ENCODE measurements at regions not wholly inside any gene's neighbourhood (a gene's known extent, or its start where the extent isn't known, plus 50 kb on each side); places are given as distances from the start of the nearest gene placed in this dataset.

DNA sequence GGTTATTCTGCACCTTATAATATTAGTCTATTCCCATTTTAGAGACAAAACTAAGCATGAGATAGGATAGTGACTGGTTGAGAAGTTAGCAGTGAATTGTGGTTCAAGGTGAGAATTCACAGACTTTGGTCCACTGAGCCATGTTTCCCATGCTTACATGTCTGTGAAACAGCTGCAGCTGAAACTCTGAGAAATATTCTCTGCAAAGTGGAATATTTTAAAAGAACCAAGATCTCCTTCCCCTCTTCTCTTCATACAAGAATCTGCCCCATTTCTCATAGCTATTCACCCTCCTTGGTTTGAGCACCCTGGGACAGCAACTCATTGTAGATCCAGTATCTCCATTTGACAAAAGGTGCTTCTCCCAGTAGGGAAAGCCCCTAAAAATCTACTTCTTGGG lies 70.2 kb upstream of the TMEM170B start:
- no peaks in the 10 kb centered on the region for H3F3A ChIP-seq (ENCODE audit: insufficient read depth, low read length)
- H3K79me2 ChIP-seq (ENCODE audit: insufficient read depth, low read length), result no peaks in the 10 kb centered on the region
- no peaks in the 10 kb centered on the region for H3K9me3 ChIP-seq (ENCODE audit: low read length)
- H3K9ac ChIP-seq (ENCODE audit: low read length), result no peak overlapping the region
- TF ChIP-seq, protein P1, sequence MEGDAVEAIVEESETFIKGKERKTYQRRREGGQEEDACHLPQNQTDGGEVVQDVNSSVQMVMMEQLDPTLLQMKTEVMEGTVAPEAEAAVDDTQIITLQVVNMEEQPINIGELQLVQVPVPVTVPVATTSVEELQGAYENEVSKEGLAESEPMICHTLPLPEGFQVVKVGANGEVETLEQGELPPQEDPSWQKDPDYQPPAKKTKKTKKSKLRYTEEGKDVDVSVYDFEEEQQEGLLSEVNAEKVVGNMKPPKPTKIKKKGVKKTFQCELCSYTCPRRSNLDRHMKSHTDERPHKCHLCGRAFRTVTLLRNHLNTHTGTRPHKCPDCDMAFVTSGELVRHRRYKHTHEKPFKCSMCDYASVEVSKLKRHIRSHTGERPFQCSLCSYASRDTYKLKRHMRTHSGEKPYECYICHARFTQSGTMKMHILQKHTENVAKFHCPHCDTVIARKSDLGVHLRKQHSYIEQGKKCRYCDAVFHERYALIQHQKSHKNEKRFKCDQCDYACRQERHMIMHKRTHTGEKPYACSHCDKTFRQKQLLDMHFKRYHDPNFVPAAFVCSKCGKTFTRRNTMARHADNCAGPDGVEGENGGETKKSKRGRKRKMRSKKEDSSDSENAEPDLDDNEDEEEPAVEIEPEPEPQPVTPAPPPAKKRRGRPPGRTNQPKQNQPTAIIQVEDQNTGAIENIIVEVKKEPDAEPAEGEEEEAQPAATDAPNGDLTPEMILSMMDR (IDR thresholded peaks at IDR 0.05; ENCODE audit: low read length), result no peak
- TF ChIP-seq EZH2 (IDR thresholded peaks at IDR 0.05; ENCODE audit: borderline replicate concordance, low read length), result no peak
- H3K4me3 ChIP-seq (ENCODE audit: low read depth, low read length, poor library complexity, severe bottlenecking), result no peak overlapping the region
- no peaks in the 10 kb centered on the region for H3K9me2 ChIP-seq (ENCODE audit: low read depth, low read length)
- H2AFZ ChIP-seq (ENCODE audit: low read length), result no peak overlapping the region
- H3K27ac ChIP-seq (ENCODE audit: low read depth, low read length, poor library complexity, severe bottlenecking), result no peak overlapping the region
- H3K36me3 ChIP-seq (ENCODE audit: insufficient read depth, low read length), result no peaks in the 10 kb centered on the region
- H4K20me1 ChIP-seq (ENCODE audit: insufficient read depth, low read length), result no peaks in the 10 kb centered on the region
- H3K27me3 ChIP-seq (ENCODE audit: insufficient read depth, low read length), result no peaks in the 10 kb centered on the region
- H3K4me1 ChIP-seq (ENCODE audit: insufficient read depth, low read length, severe bottlenecking), result no peaks in the 10 kb centered on the region
- H3K4me2 ChIP-seq (ENCODE audit: low read length), result no peak overlapping the region

DNA sequence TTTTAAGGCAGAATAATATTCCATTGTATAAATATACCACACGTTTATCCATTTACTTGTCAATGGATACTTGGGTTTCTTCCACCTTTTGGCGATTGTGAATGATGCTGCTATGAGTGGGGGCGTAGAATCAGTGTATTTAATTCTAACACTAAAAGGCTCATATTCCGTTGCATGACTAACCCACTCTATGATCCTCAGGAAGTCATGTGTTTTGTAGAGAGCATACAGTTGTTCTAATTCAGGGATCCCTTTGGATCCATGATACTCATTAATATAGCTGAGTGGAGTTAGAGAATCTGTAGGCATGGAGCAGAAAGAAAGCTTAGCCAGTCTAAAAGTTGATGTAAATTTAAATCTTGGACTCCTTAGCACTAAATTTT lies 74.2 kb upstream of the TMEM170B start:
- Histone ChIP-seq H3K9me3 (ENCODE audit: low read length) (no peaks in the 10 kb centered on the region), H2AFZ (ENCODE audit: low read length) (no peak overlapping the region), H3K9me2 (ENCODE audit: low read depth, low read length) (no peaks in the 10 kb centered on the region), H3K79me2 (ENCODE audit: insufficient read depth, low read length) (no peaks in the 10 kb centered on the region), H3K36me3 (ENCODE audit: insufficient read depth, low read length) (no peaks in the 10 kb centered on the region), H3K27ac (ENCODE audit: low read depth, low read length, poor library complexity, severe bottlenecking) (no peak overlapping the region), H3K4me3 (ENCODE audit: low read depth, low read length, poor library complexity, severe bottlenecking) (no peak overlapping the region), H3F3A (ENCODE audit: insufficient read depth, low read length) (no peaks in the 10 kb centered on the region), H4K20me1 (ENCODE audit: insufficient read depth, low read length) (no peaks in the 10 kb centered on the region), H3K4me1 (ENCODE audit: insufficient read depth, low read length, severe bottlenecking) (peaks cover 39% of the 10 kb centered on the region), H3K9ac (ENCODE audit: low read length) (no peak overlapping the region), H3K27me3 (ENCODE audit: insufficient read depth, low read length) (no peaks in the 10 kb centered on the region), H3K4me2 (ENCODE audit: low read length) (no peak overlapping the region)
- TF ChIP-seq, protein P1 (IDR thresholded peaks at IDR 0.05; ENCODE audit: low read length), result no peak

DNA sequence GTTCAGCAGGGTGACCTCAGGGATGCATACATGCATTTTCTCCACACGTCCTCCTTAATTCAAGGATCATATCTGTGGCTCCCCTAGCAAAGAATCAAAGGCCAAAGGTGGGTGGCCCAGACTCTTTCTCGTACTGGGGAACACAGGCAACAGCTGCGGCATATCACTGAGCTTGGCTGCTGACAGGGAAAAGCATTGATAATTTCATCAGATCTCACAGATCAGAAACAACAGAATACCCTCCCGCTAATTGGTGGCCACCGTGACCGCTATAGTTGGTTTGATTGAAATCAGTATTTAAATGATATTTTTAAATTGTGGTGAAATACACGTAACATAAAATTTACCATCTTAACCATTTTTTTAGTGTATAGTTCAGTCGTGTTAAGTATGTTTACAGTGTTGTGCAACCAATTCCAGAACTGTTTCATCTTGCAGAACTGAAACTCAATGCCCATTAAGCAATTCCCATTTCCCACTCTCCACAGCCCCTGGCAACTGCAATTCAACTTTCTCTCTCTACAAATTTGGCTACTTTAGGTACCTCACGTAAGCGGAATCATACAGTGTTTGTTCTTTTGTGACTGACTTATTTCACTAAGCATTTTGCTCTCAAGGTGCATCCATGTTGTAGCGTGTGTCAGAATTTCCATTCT lies 74.7 kb upstream of the TMEM170B start:
- no peaks in the 10 kb centered on the region for H4K20me1 ChIP-seq (ENCODE audit: insufficient read depth, low read length)
- TF ChIP-seq, protein P1 (IDR thresholded peaks at IDR 0.05; ENCODE audit: low read length), result no peak
- no peak for TF ChIP-seq EZH2 (IDR thresholded peaks at IDR 0.05; ENCODE audit: borderline replicate concordance, low read length)
- H3K9me2 ChIP-seq (ENCODE audit: low read depth, low read length), result no peaks in the 10 kb centered on the region
- H3K79me2 ChIP-seq (ENCODE audit: insufficient read depth, low read length), result no peaks in the 10 kb centered on the region
- H3K27me3 ChIP-seq (ENCODE audit: insufficient read depth, low read length), result no peaks in the 10 kb centered on the region
- peaks cover 42% of the 10 kb centered on the region for H3K4me1 ChIP-seq (ENCODE audit: insufficient read depth, low read length, severe bottlenecking)
- no peak overlapping the region for H2AFZ ChIP-seq (ENCODE audit: low read length)
- no peak overlapping the region for H3K4me2 ChIP-seq (ENCODE audit: low read length)
- H3K9ac ChIP-seq (ENCODE audit: low read length), result no peak overlapping the region
- no peaks in the 10 kb centered on the region for H3K36me3 ChIP-seq (ENCODE audit: insufficient read depth, low read length)
- no peaks in the 10 kb centered on the region for H3F3A ChIP-seq (ENCODE audit: insufficient read depth, low read length)
- H3K4me3 ChIP-seq (ENCODE audit: low read depth, low read length, poor library complexity, severe bottlenecking), result no peak overlapping the region
- H3K9me3 ChIP-seq (ENCODE audit: low read length), result no peaks in the 10 kb centered on the region
- H3K27ac ChIP-seq (ENCODE audit: low read depth, low read length, poor library complexity, severe bottlenecking), result no peak overlapping the region
